ENCODE measurements at regions not wholly inside any gene's neighbourhood (a gene's known extent, or its start where the extent isn't known, plus 50 kb on each side); places are given as distances from the start of the nearest gene placed in this dataset.

DNA sequence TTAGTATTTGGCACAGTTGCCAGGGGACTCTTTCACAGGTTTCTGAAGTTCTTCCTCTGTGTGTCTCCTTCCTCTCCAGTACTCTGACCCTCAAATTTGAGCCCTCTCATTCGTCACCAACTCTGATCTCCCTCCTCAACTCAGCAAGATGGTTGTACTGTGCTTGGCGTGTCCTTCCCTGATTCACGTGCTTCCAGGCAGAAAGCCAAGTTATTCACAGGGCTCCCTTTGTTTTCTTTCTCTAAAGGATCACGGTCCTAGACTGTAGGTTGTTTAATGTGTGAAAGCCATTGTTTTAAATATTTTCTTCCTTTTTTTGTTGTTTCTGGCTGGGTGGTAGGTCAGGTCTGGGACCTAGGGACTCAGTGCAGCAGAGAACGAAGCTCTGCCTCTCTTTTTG lies 142.9 kb downstream of the DMAC1 start:
- no peak overlapping the region for H3K4ac ChIP-seq (replicated peaks; ENCODE audit: insufficient read length, low read depth, low read length)
- no peak overlapping the region for H2BK5ac ChIP-seq (ENCODE audit: low read depth, low read length)
- no peaks in the 10 kb centered on the region for H3K79me1 ChIP-seq (ENCODE audit: low read depth, low read length)
- DNase-seq (ENCODE audit: low read depth in 1 of 2, low spot score in 2 of 2) (no peak), FAIRE-seq (no peak)
- no peaks in the 10 kb centered on the region for H3K9me3 ChIP-seq (ENCODE audit: insufficient read depth in 2 of 2, low read depth in 1 of 2, low read length in 1 of 2)
- no peak overlapping the region for H3K9ac ChIP-seq (replicated peaks in 1 of 4; ENCODE audit: extremely low read depth in 1 of 4, low read depth in 3 of 4, low read length in 3 of 4)
- H3K23me2 ChIP-seq (ENCODE audit: low read depth, low read length) = no peaks in the 10 kb centered on the region; the same call in 1 of the 2 replicates
- POLR2A ChIA-PET (ENCODE audit: partially characterized antibody) = no interaction called here
- H4K8ac ChIP-seq (ENCODE audit: extremely low read depth, insufficient read depth, low read length) = no peak overlapping the region
- H3K18ac ChIP-seq (ENCODE audit: extremely low read depth, low read length) = no peak overlapping the region
- H2BK12ac ChIP-seq (ENCODE audit: low read depth, low read length) = no peak overlapping the region
- 86% methylated on average over 5 of the region's 5 CpGs; no CpG with 5 or more reads in 1 of the 2 experiments for WGBS, 2 experiments (ENCODE audit: extremely low coverage in 1 of 2, insufficient coverage in 1 of 2, insufficient read length in 1 of 2, insufficient replicate concordance in 2 of 2, low coverage in 1 of 2, low lambda C conversion rate in 2 of 2, missing lambda C conversion rate in 1 of 2)
- CTCF ChIA-PET (ENCODE audit: partially characterized antibody) = interaction anchor here (0.9 to 3.1 kb wide), 15 partner anchors 10 to 829 kb away, joined by 3 to 14 read pairs (median 4); no protein-coding TSS in a partner anchor
- no peak overlapping the region for H3K4me3 ChIP-seq (ENCODE audit: extremely low read depth in 1 of 4, insufficient read depth in 2 of 4, low read depth in 3 of 4, low read length in 4 of 4)
- H2BK15ac ChIP-seq (ENCODE audit: low read length) = no peak overlapping the region
- H2AK5ac ChIP-seq (ENCODE audit: low read depth, low read length) = no peak overlapping the region
- H2AFZ ChIP-seq (ENCODE audit: low read length) = peak overlapping the region; percentile 46
- no peaks in the 10 kb centered on the region for H4K20me1 ChIP-seq (replicated peaks in 1 of 2; ENCODE audit: control insufficient read depth in 1 of 2, insufficient read depth in 2 of 2, low read length in 2 of 2)
- no peaks in the 10 kb centered on the region for H3K36me3 ChIP-seq (ENCODE audit: control insufficient read depth in 2 of 4, insufficient read depth in 4 of 4, low read length in 3 of 4)
- H3K27me3 ChIP-seq (replicated peaks in 1 of 4; ENCODE audit: control insufficient read depth in 3 of 4, extremely low read depth in 1 of 4, insufficient read depth in 3 of 4, low read length in 3 of 4) = no peaks in the 10 kb centered on the region
- H3K79me2 ChIP-seq (ENCODE audit: control insufficient read depth in 1 of 2, insufficient read depth in 2 of 2, low read length in 2 of 2) = no peaks in the 10 kb centered on the region
- no peak overlapping the region for H4K5ac ChIP-seq (ENCODE audit: insufficient read length, low read depth, low read length)
- H3K56ac ChIP-seq (replicated peaks; ENCODE audit: insufficient read length, low read depth, low read length) = no peak overlapping the region
- H4K91ac ChIP-seq (replicated peaks; ENCODE audit: insufficient read length, low read length) = no peak overlapping the region
- no peaks in the 10 kb centered on the region for H3K4me1 ChIP-seq (replicated peaks in 1 of 4; ENCODE audit: control insufficient read depth in 3 of 4, insufficient read depth in 4 of 4, low read length in 3 of 4)
- H2BK120ac ChIP-seq (replicated peaks; ENCODE audit: low read depth, low read length) = no peak overlapping the region
- no peak overlapping the region for H3K14ac ChIP-seq (ENCODE audit: insufficient read length)
- H3K4me2 ChIP-seq (ENCODE audit: insufficient read depth in 1 of 2, low read depth in 2 of 2, low read length in 2 of 2) = no peak overlapping the region
- no peak overlapping the region for H2BK20ac ChIP-seq (ENCODE audit: low read length)
- no peak overlapping the region for H3K27ac ChIP-seq (ENCODE audit: low read depth, low read length)
- H3K23ac ChIP-seq (ENCODE audit: insufficient read length) = no peak overlapping the region
- TF ChIP-seq FOSL1 (IDR thresholded peaks at IDR 0.05; ENCODE audit: insufficient read depth, low read depth, low read length) (no peak), CEBPB (IDR thresholded peaks at IDR 0.05; ENCODE audit: low read depth, low read length) (no peak), CBX8 (IDR thresholded peaks at IDR 0.05; ENCODE audit: borderline replicate concordance, low read depth, low read length) (no peak), SP4 (IDR thresholded peaks at IDR 0.05; ENCODE audit: low read length) (no peak), KDM1A (IDR thresholded peaks at IDR 0.05; ENCODE audit: borderline replicate concordance, low read length) (no peak), ZNF274 (IDR thresholded peaks at IDR 0.05; ENCODE audit: borderline replicate concordance, extremely low read depth, low read length) (no peak), RAD21 (IDR thresholded peaks at IDR 0.05 in 1 of 2, conservative IDR thresholded peaks at IDR 0.05 in 1 of 2; ENCODE audit: low read depth in 2 of 2, low read length in 2 of 2) (no peak), RFX5 (IDR thresholded peaks at IDR 0.05; ENCODE audit: borderline replicate concordance, low read depth, low read length) (no peak), KDM5A (IDR thresholded peaks at IDR 0.05; ENCODE audit: low read length) (no peak), SIRT6 (IDR thresholded peaks at IDR 0.05; ENCODE audit: low read length) (no peak), EZH2 (IDR thresholded peaks at IDR 0.05; ENCODE audit: low read depth, low read length, severe bottlenecking) (no peak), TAF7 (optimal IDR thresholded peaks at IDR 0.05; ENCODE audit: borderline replicate concordance, low read depth, low read length) (no peak)
- TF ChIP-seq, protein P1, sequence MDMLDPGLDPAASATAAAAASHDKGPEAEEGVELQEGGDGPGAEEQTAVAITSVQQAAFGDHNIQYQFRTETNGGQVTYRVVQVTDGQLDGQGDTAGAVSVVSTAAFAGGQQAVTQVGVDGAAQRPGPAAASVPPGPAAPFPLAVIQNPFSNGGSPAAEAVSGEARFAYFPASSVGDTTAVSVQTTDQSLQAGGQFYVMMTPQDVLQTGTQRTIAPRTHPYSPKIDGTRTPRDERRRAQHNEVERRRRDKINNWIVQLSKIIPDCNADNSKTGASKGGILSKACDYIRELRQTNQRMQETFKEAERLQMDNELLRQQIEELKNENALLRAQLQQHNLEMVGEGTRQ (IDR thresholded peaks at IDR 0.05; ENCODE audit: low read length) = no peak
- TF ChIP-seq, protein P2, sequence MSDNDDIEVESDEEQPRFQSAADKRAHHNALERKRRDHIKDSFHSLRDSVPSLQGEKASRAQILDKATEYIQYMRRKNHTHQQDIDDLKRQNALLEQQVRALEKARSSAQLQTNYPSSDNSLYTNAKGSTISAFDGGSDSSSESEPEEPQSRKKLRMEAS (IDR thresholded peaks at IDR 0.05) = no peak

All from H1 (cell line).